ENCODE measurements at regions not wholly inside any gene's neighbourhood (a gene's known extent, or its start where the extent isn't known, plus 50 kb on each side); places are given as distances from the start of the nearest gene placed in this dataset.

- TF ChIP-seq CTCF (IDR thresholded peaks at IDR 0.05), result no peak
- TF ChIP-seq POLR2A (IDR thresholded peaks at IDR 0.05), result no peak
Measured at GRCh38 chr21:15277466-15277865, 212.7 kb upstream of the NRIP1 start.

Data from breast epithelium (tissue), 3 donors.